ENCODE measurements at regions not wholly inside any gene's neighbourhood (a gene's known extent, or its start where the extent isn't known, plus 50 kb on each side); places are given as distances from the start of the nearest gene placed in this dataset.

- no peaks in the 10 kb centered on the region; a peak in 1 of 5 replicates for H3K9me3 Mint-ChIP-seq
Measured at GRCh38 chr20:12037521-12037920, 119.8 kb downstream of the BTBD3 start.

More at GRCh38 chr20:12037521-12037920, 119.8 kb downstream of the BTBD3 start:
- no peak overlapping the region for H3K4me3 Mint-ChIP-seq
- H3K27ac ChIP-seq (ENCODE audit: insufficient read length, low read depth, low read length) = no peak overlapping the region
- no CpG with 5 or more reads among the region's 5 CpGs for WGBS (ENCODE audit: extremely low coverage, insufficient read length, low lambda C conversion rate)
- no peaks in the 10 kb centered on the region for H3K4me1 ChIP-seq (ENCODE audit: insufficient read depth, low read length)
- no peak overlapping the region for H2BK20ac ChIP-seq (ENCODE audit: low read depth, low read length, poor library complexity, severe bottlenecking)
- H3T11ph ChIP-seq (ENCODE audit: low read length) = no peak overlapping the region
- no peaks in the 10 kb centered on the region for H4K20me1 ChIP-seq (ENCODE audit: control insufficient read depth, insufficient read depth, insufficient read length)
- H3K4me2 ChIP-seq (ENCODE audit: insufficient read depth, insufficient read length, low read length) = no peak overlapping the region
- H3K79me1 ChIP-seq (ENCODE audit: insufficient read depth, low read depth, low read length, poor library complexity, severe bottlenecking) = no peaks in the 10 kb centered on the region
- H4K91ac ChIP-seq (ENCODE audit: insufficient read length, low read depth, low read length) = no peak overlapping the region
- H3K4me1 Mint-ChIP-seq = no peaks in the 10 kb centered on the region
- no peak overlapping the region for H4K8ac ChIP-seq (replicated peaks; ENCODE audit: insufficient read length, low read depth, low read length)
- no peak overlapping the region for H2BK15ac ChIP-seq (ENCODE audit: low read depth, low read length)
- no peak overlapping the region for H3K56ac ChIP-seq (ENCODE audit: insufficient read length, low read depth, low read length)
- no peak overlapping the region for H3K18ac ChIP-seq (ENCODE audit: insufficient read length, low read depth, low read length)
- no peaks in the 10 kb centered on the region for H3K27me3 ChIP-seq (ENCODE audit: insufficient read depth, low read length)
- no peak for DNase-seq
- H3K79me2 ChIP-seq (ENCODE audit: insufficient read depth, low read length) = no peaks in the 10 kb centered on the region
- no peak overlapping the region for H2AFZ ChIP-seq (ENCODE audit: low read length)
- H3K4ac ChIP-seq (ENCODE audit: low read depth, low read length) = no peak overlapping the region
- no peaks in the 10 kb centered on the region for H3K9me3 ChIP-seq (ENCODE audit: control insufficient read depth, low read depth, low read length)
- peak overlapping the region in 1 of 3 experiments; percentile 82; a peak in 1 of 7 replicates for H3K27ac Mint-ChIP-seq
- H3K23me2 ChIP-seq (ENCODE audit: insufficient read length, low read depth, low read length, poor library complexity, severe bottlenecking) = no peaks in the 10 kb centered on the region
- H3K14ac ChIP-seq (ENCODE audit: insufficient read depth, low read length) = no peak overlapping the region
- no peaks in the 10 kb centered on the region for H3K36me3 Mint-ChIP-seq (ENCODE audit: insufficient read depth in 1 of 3, low read depth in 3 of 3)
- no peak for TF ChIP-seq CTCF (conservative IDR thresholded peaks at IDR 0.05)
- H2BK120ac ChIP-seq (ENCODE audit: low read depth, low read length, poor library complexity, severe bottlenecking) = no peak overlapping the region
- H2BK5ac ChIP-seq (ENCODE audit: insufficient read length, low read length) = no peak overlapping the region
- H2BK12ac ChIP-seq (ENCODE audit: insufficient read length, low read depth, low read length) = no peak overlapping the region
- H3K23ac ChIP-seq (ENCODE audit: insufficient read length, low read depth, low read length) = no peak overlapping the region
- no peak overlapping the region for H2AK5ac ChIP-seq (ENCODE audit: insufficient read length, low read length)
- H3K9ac ChIP-seq (ENCODE audit: extremely low read depth, insufficient read length, low read length) = no peak overlapping the region
- no peak overlapping the region for H4K5ac ChIP-seq (ENCODE audit: insufficient read length, low read depth, low read length)
- no peaks in the 10 kb centered on the region for H3K27me3 Mint-ChIP-seq (ENCODE audit: low read depth)
